ENCODE measurements at regions not wholly inside any gene's neighbourhood (a gene's known extent, or its start where the extent isn't known, plus 50 kb on each side); places are given as distances from the start of the nearest gene placed in this dataset.
"Not testable (repeated sequence)": the region's sequence is repeated elsewhere in the genome, so short reads cannot be mapped to it uniquely, and the experiment has no call there.

DNA sequence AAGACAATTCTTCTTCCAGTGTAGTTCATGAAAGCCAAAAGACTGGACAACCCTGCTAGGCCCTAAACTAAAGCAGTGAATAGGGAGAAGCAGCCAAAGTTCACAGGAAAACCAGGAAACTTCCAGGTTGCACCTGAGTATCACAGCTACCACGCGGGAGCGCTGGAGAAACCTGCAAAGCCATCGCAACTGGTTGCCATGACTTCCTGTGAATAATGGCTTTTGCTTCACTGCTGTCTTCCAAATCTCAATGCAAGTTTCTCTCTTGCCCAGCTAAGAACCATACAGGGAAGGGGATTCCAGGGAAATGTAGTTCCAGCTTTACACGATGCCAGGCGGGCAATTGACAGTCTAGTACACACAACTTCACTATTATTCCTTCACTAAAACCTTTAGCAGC lies 114.1 kb downstream of the GXYLT1 start:
- TF ChIP-seq, protein P1, sequence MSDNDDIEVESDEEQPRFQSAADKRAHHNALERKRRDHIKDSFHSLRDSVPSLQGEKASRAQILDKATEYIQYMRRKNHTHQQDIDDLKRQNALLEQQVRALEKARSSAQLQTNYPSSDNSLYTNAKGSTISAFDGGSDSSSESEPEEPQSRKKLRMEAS (IDR thresholded peaks at IDR 0.05; ENCODE audit: low read depth, low read length): no peak
- TF ChIP-seq, protein P2, sequence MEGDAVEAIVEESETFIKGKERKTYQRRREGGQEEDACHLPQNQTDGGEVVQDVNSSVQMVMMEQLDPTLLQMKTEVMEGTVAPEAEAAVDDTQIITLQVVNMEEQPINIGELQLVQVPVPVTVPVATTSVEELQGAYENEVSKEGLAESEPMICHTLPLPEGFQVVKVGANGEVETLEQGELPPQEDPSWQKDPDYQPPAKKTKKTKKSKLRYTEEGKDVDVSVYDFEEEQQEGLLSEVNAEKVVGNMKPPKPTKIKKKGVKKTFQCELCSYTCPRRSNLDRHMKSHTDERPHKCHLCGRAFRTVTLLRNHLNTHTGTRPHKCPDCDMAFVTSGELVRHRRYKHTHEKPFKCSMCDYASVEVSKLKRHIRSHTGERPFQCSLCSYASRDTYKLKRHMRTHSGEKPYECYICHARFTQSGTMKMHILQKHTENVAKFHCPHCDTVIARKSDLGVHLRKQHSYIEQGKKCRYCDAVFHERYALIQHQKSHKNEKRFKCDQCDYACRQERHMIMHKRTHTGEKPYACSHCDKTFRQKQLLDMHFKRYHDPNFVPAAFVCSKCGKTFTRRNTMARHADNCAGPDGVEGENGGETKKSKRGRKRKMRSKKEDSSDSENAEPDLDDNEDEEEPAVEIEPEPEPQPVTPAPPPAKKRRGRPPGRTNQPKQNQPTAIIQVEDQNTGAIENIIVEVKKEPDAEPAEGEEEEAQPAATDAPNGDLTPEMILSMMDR (IDR thresholded peaks at IDR 0.05; ENCODE audit: low read depth, low read length): no peak
- no peak for TF ChIP-seq MYC (IDR thresholded peaks at IDR 0.05; ENCODE audit: low read depth, low read length)
- TF ChIP-seq POLR2A (IDR thresholded peaks at IDR 0.05; ENCODE audit: extremely low read depth, insufficient read length): no peak
- H3K4me3 ChIP-seq (ENCODE audit: low read depth, low read length): no peak overlapping the region
- no peak for DNase-seq (ENCODE audit: low read depth)

GRCh38 chr12:42027546-42027945 lies 117.1 kb downstream of the GXYLT1 start:
- TF ChIP-seq MYC (IDR thresholded peaks at IDR 0.05; ENCODE audit: low read depth, low read length): no peak
- TF ChIP-seq POLR2A (IDR thresholded peaks at IDR 0.05; ENCODE audit: extremely low read depth, insufficient read length): no peak
- TF ChIP-seq, protein P1 (IDR thresholded peaks at IDR 0.05; ENCODE audit: low read depth, low read length): no peak
- TF ChIP-seq, protein P2 (IDR thresholded peaks at IDR 0.05; ENCODE audit: low read depth, low read length): no peak
- DNase-seq (ENCODE audit: low read depth): no peak
- H3K4me3 ChIP-seq (ENCODE audit: low read depth, low read length): no peak overlapping the region

GRCh38 chr12:42024495-42024830 lies 120.2 kb downstream of the GXYLT1 start:
- TF ChIP-seq MYC (IDR thresholded peaks at IDR 0.05; ENCODE audit: low read depth, low read length) (no peak), POLR2A (IDR thresholded peaks at IDR 0.05; ENCODE audit: extremely low read depth, insufficient read length) (no peak)
- TF ChIP-seq, protein P2 (IDR thresholded peaks at IDR 0.05; ENCODE audit: low read depth, low read length): no peak
- TF ChIP-seq, protein P1 (IDR thresholded peaks at IDR 0.05; ENCODE audit: low read depth, low read length): no peak
- no peak overlapping the region for H3K4me3 ChIP-seq (ENCODE audit: low read depth, low read length)
- DNase-seq (ENCODE audit: low read depth): no peak

DNA sequence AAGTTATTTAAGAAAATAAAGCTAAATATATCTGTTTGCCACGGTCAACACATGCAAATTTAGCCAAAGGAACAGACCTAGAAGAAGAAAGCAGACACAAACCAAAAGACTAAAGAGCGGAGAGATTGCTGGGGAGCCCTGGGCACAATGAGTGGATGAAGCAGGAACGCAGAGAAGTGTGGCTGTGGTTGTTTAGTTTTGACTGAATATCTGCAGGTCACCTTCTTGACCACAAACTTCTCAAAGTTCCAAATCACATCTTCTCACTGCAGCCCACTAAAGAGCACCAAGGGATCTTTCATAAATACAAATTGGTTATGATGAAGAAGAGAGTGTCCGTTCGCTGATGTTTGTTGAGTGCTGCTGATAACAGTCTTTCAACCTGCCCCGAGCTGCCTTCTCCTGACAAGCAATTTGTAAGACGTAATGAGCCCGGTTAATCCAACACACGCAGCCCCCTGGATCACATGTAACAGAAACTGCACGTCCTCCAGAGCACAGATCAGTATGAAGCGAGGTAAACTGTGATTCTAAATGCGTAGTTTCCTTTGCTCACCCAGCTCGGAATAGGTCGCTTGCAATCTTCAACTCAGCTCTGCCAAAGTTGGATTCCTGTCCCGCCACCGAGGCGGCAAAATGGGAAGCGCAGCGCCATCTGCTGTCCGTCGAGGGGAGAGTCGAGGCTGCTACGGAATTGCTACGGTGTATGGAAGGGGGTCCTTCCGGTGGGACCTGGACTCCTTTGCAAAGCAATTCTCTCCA lies 120.8 kb downstream of the GXYLT1 start:
- TF ChIP-seq, protein P2 (IDR thresholded peaks at IDR 0.05; ENCODE audit: low read depth, low read length): peak; percentile 96
- TF ChIP-seq POLR2A (IDR thresholded peaks at IDR 0.05; ENCODE audit: extremely low read depth, insufficient read length) (no peak), MYC (IDR thresholded peaks at IDR 0.05; ENCODE audit: low read depth, low read length) (peak; percentile 26; the same call in 1 of the 2 replicates)
- TF ChIP-seq, protein P1 (IDR thresholded peaks at IDR 0.05; ENCODE audit: low read depth, low read length): 0 out of 2 replicates have a peak, but pooled peaks have one; percentile 8
- no peak overlapping the region for H3K4me3 ChIP-seq (ENCODE audit: low read depth, low read length)
- peak; percentile 78 for DNase-seq (ENCODE audit: low read depth)

DNA sequence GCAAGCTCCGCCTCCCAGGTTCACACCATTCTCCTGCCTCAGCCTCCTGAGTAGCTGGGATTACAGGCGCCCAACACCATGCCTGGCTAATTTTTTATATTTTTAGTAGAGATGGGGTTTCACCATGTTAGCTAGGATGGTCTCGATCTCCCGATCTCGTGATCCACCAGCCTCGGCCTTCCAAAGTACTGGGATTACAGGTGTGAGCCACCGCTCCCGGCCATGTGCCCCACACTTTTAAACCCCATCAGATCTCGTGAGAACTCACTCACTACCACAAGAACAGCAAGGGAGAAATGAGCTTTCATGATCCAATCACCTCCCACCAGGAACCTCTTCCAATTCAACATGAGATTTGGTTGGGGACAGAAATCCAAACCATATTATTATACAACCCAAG lies 122.7 kb downstream of the GXYLT1 start:
- not testable (repeated sequence) for H3K4me3 ChIP-seq (ENCODE audit: low read depth, low read length); DNase-seq (ENCODE audit: low read depth)

GRCh38 chr12:42021469-42021868 lies 123.2 kb downstream of the GXYLT1 start:
- no peak overlapping the region for H3K4me3 ChIP-seq (ENCODE audit: low read depth, low read length)
- TF ChIP-seq POLR2A (IDR thresholded peaks at IDR 0.05; ENCODE audit: extremely low read depth, insufficient read length): no peak
- DNase-seq (ENCODE audit: low read depth): peak; percentile 11

DNA sequence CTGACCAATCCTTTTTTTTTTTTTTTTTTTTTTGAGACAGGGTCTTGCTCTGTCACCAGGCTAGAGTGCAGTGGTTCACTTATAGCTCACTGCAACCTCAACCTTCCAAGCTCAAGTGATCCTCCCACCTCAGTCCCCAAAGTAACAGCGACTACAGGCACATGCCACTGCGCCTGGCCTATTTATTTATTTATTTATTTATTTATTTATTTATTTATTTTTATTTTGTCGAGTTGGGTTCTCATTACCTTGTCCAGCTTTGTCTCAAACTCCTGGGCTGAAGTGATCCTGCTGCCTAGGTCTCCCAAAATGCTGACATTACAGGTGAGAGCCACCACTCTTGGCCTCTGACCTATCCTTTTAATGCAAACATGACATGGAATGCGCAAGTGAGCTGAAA lies 124.4 kb downstream of the GXYLT1 start:
- TF ChIP-seq, protein P2 (IDR thresholded peaks at IDR 0.05; ENCODE audit: low read depth, low read length): no peak
- no peak for TF ChIP-seq POLR2A (IDR thresholded peaks at IDR 0.05; ENCODE audit: extremely low read depth, insufficient read length)
- TF ChIP-seq, protein P1 (IDR thresholded peaks at IDR 0.05; ENCODE audit: low read depth, low read length): no peak
- no peak for TF ChIP-seq MYC (IDR thresholded peaks at IDR 0.05; ENCODE audit: low read depth, low read length)
- no peak for DNase-seq (ENCODE audit: low read depth)
- no peak overlapping the region for H3K4me3 ChIP-seq (ENCODE audit: low read depth, low read length)

All from NB4 (cell line).